ENCODE measurements at regions not wholly inside any gene's neighbourhood (a gene's known extent, or its start where the extent isn't known, plus 50 kb on each side); places are given as distances from the start of the nearest gene placed in this dataset.
A peak's percentile ranks its signal among the peaks of the same experiment; 100 is the strongest.

- no peak overlapping the region for H3K27ac ChIP-seq
- in situ Hi-C loops (cut with HindIII; ENCODE audit: low pct_ligation_motif_present, low sequenced_read_pairs): no loop called here
- no peak overlapping the region for H3K4me3 ChIP-seq (ENCODE audit: low read depth, low read length)
- H3K27me3 ChIP-seq (replicated peaks): no peaks in the 10 kb centered on the region
- H3K36me3 ChIP-seq (replicated peaks): no peaks in the 10 kb centered on the region
- DNase-seq: no peak
- TF ChIP-seq, protein P1, sequence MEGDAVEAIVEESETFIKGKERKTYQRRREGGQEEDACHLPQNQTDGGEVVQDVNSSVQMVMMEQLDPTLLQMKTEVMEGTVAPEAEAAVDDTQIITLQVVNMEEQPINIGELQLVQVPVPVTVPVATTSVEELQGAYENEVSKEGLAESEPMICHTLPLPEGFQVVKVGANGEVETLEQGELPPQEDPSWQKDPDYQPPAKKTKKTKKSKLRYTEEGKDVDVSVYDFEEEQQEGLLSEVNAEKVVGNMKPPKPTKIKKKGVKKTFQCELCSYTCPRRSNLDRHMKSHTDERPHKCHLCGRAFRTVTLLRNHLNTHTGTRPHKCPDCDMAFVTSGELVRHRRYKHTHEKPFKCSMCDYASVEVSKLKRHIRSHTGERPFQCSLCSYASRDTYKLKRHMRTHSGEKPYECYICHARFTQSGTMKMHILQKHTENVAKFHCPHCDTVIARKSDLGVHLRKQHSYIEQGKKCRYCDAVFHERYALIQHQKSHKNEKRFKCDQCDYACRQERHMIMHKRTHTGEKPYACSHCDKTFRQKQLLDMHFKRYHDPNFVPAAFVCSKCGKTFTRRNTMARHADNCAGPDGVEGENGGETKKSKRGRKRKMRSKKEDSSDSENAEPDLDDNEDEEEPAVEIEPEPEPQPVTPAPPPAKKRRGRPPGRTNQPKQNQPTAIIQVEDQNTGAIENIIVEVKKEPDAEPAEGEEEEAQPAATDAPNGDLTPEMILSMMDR (IDR thresholded peaks at IDR 0.05; ENCODE audit: low read depth, low read length, missing control alignments): no peak
These were observed 612.9 kb upstream of the KCND2 start for GRCh38 chr7:119660080-119660479.

GRCh38 chr7:119664601-119665000 is 608.4 kb upstream of the KCND2 start:
- peak; percentile 68 for DNase-seq
- no peaks in the 10 kb centered on the region for H3K27me3 ChIP-seq (replicated peaks)
- no peak overlapping the region for H3K4me3 ChIP-seq (ENCODE audit: low read depth, low read length)
- in situ Hi-C loops (cut with HindIII; ENCODE audit: low pct_ligation_motif_present, low sequenced_read_pairs): no loop called here
- no peaks in the 10 kb centered on the region for H3K36me3 ChIP-seq (replicated peaks)
- peak overlapping the region; percentile 73 for H3K27ac ChIP-seq
- TF ChIP-seq, protein P1 (IDR thresholded peaks at IDR 0.05; ENCODE audit: low read depth, low read length, missing control alignments): no peak

DNA sequence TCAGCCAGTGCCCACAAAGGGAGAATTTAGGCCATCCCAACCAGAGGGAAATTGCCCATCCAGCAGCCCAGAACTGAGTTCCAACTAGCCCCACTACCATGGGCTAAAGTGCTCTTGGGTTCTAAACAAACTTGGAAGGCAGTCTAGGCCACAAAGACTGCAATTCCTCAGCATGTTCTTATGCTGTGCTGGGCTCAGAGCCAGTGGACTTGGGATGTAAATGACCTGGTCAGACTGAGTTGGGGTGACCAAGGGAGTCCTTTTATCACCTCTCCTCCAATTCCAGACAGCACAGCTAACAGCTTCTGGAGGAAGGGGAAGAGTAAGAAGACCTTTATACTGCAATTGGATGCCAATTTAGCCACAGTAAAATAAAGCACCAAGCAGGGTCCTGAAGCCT is 607.2 kb upstream of the KCND2 start:
- H3K27ac ChIP-seq: no peak overlapping the region
- peak; percentile 5 for DNase-seq
- H3K36me3 ChIP-seq (replicated peaks): no peaks in the 10 kb centered on the region
- TF ChIP-seq, protein P1 (IDR thresholded peaks at IDR 0.05; ENCODE audit: low read depth, low read length, missing control alignments): no peak
- H3K27me3 ChIP-seq (replicated peaks): no peaks in the 10 kb centered on the region
- in situ Hi-C loops (cut with HindIII; ENCODE audit: low pct_ligation_motif_present, low sequenced_read_pairs): no loop called here
- no peak overlapping the region for H3K4me3 ChIP-seq (ENCODE audit: low read depth, low read length)

DNA sequence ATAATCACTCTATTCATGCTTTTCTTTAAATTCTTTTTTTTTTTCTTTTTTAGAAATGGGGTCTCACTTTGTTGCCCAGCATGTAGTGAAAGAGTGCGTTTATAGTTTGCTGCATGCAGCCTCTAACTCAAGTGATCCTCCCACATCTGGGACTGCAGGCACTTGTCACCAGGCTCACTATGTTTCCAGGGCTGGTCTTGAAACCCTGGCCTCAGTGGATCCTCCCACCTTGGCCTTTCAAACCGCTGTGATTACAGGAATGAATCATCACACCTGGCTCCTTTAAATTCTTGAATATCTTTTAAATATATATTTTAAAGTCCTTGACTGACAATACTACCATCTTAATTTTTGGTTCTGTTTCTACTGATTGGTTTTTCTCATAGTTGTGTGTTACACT is 591.6 kb upstream of the KCND2 start:
- Histone ChIP-seq H3K36me3 (replicated peaks) (no peaks in the 10 kb centered on the region), H3K27ac (no peak overlapping the region), H3K4me3 (ENCODE audit: low read depth, low read length) (no peak overlapping the region), H3K27me3 (replicated peaks) (no peaks in the 10 kb centered on the region)
- DNase-seq: no peak
- in situ Hi-C loops (cut with HindIII; ENCODE audit: low pct_ligation_motif_present, low sequenced_read_pairs): no loop called here
- TF ChIP-seq, protein P1 (IDR thresholded peaks at IDR 0.05; ENCODE audit: low read depth, low read length, missing control alignments): no peak

- in situ Hi-C loops (cut with HindIII; ENCODE audit: low pct_ligation_motif_present, low sequenced_read_pairs): no loop called here
- Histone ChIP-seq H3K4me3 (ENCODE audit: low read depth, low read length) (no peak overlapping the region), H3K27ac (no peak overlapping the region), H3K27me3 (replicated peaks) (no peaks in the 10 kb centered on the region), H3K36me3 (replicated peaks) (no peaks in the 10 kb centered on the region)
- TF ChIP-seq, protein P1 (IDR thresholded peaks at IDR 0.05; ENCODE audit: low read depth, low read length, missing control alignments): no peak
- DNase-seq: no peak
These were observed 588.2 kb upstream of the KCND2 start for GRCh38 chr7:119684763-119685162.

DNA sequence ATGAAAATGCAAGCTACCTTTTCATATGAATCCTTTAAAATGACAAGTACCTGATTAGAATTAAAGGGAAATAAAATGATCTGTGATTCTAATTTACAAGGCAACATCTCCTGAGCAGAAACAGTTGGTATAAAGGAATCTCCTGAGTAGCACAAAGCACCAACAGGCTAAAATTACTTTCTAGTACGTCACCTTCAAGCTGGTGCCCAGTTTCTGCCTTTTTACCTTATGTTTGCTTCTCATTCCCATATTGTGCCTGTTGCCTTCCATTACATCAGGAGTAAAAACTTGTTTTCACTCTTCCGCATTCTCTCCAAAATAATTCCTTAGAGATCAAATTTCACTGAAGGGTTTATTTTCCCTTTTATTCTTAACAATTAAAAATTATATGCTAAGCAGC is 587.1 kb upstream of the KCND2 start:
- Histone ChIP-seq H3K27me3 (replicated peaks) (no peaks in the 10 kb centered on the region), H3K4me3 (ENCODE audit: low read depth, low read length) (no peak overlapping the region), H3K27ac (no peak overlapping the region), H3K36me3 (replicated peaks) (no peaks in the 10 kb centered on the region)
- TF ChIP-seq, protein P1 (IDR thresholded peaks at IDR 0.05; ENCODE audit: low read depth, low read length, missing control alignments): no peak
- in situ Hi-C loops (cut with HindIII; ENCODE audit: low pct_ligation_motif_present, low sequenced_read_pairs): no loop called here
- DNase-seq: no peak

Measured in brain microvascular endothelial cell (primary cell).